ENCODE measurements at regions not wholly inside any gene's neighbourhood (a gene's known extent, or its start where the extent isn't known, plus 50 kb on each side); places are given as distances from the start of the nearest gene placed in this dataset.

- TF ChIP-seq, protein P1, sequence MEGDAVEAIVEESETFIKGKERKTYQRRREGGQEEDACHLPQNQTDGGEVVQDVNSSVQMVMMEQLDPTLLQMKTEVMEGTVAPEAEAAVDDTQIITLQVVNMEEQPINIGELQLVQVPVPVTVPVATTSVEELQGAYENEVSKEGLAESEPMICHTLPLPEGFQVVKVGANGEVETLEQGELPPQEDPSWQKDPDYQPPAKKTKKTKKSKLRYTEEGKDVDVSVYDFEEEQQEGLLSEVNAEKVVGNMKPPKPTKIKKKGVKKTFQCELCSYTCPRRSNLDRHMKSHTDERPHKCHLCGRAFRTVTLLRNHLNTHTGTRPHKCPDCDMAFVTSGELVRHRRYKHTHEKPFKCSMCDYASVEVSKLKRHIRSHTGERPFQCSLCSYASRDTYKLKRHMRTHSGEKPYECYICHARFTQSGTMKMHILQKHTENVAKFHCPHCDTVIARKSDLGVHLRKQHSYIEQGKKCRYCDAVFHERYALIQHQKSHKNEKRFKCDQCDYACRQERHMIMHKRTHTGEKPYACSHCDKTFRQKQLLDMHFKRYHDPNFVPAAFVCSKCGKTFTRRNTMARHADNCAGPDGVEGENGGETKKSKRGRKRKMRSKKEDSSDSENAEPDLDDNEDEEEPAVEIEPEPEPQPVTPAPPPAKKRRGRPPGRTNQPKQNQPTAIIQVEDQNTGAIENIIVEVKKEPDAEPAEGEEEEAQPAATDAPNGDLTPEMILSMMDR (IDR thresholded peaks at IDR 0.05; ENCODE audit: borderline replicate concordance, extremely low read depth, insufficient read depth): no peak
- Histone ChIP-seq H3K4me3 (ENCODE audit: low read length in 3 of 3) (no peak overlapping the region), H3K9me3 (ENCODE audit: control insufficient read depth in 2 of 3, insufficient read depth in 1 of 3, low read length in 3 of 3) (no peaks in the 10 kb centered on the region), H3K27ac (ENCODE audit: low read depth in 2 of 2, low read length in 2 of 2) (no peak overlapping the region), H3K27me3 (ENCODE audit: control insufficient read depth, insufficient read depth, low read length) (no peaks in the 10 kb centered on the region), H3K4me1 (ENCODE audit: control insufficient read depth in 2 of 3, insufficient read depth in 2 of 3, low read depth in 1 of 3, low read length in 3 of 3) (no peaks in the 10 kb centered on the region), H3K9ac (ENCODE audit: low read length in 3 of 3) (no peak overlapping the region), H3K36me3 (ENCODE audit: control insufficient read depth in 2 of 3, insufficient read depth in 3 of 3, low read length in 3 of 3) (no peaks in the 10 kb centered on the region)
- no peak for FAIRE-seq
- no peak for DNase-seq
- intact Hi-C loops (cut with DNase I): no loop called here
These were observed 147.2 kb upstream of the DPYD start for GRCh38 chr1:98068016-98068415.

GRCh38 chr1:98066911-98067310, 146.1 kb upstream of the DPYD start:
- FAIRE-seq: no peak
- H3K27me3 ChIP-seq (ENCODE audit: control insufficient read depth, insufficient read depth, low read length): no peaks in the 10 kb centered on the region
- intact Hi-C loops (cut with DNase I): no loop called here

DNA sequence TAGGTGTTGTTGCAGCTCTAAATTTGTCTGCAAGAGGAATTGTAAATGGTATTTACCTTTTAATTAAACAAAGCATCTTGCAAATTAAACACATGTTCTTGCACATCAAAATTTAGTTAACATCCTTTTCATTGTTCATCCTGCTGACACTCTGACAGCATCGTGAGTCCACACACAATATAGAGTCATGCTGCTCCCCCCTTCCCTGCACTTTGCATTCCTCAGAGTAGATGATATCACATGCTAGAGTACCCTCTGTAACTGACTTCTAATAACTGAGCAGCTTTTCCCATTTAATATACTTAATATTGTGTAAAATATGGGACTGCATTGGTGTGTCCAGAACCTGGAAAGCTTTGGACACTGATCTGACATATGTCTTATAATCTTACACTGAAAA, 138.8 kb upstream of the DPYD start:
- no peak overlapping the region for H3K27ac ChIP-seq (ENCODE audit: low read depth in 2 of 2, low read length in 2 of 2)
- H3K9ac ChIP-seq (ENCODE audit: low read length in 3 of 3): no peak overlapping the region
- H3K9me3 ChIP-seq (ENCODE audit: control insufficient read depth in 2 of 3, insufficient read depth in 1 of 3, low read length in 3 of 3): no peaks in the 10 kb centered on the region
- no peaks in the 10 kb centered on the region for H3K36me3 ChIP-seq (ENCODE audit: control insufficient read depth in 2 of 3, insufficient read depth in 3 of 3, low read length in 3 of 3)
- intact Hi-C loops (cut with DNase I): no loop called here
- FAIRE-seq (no peak), DNase-seq (no peak)
- H3K4me3 ChIP-seq (ENCODE audit: low read length in 3 of 3): no peak overlapping the region
- TF ChIP-seq, protein P1 (IDR thresholded peaks at IDR 0.05; ENCODE audit: borderline replicate concordance, extremely low read depth, insufficient read depth): no peak
- no peaks in the 10 kb centered on the region for H3K27me3 ChIP-seq (ENCODE audit: control insufficient read depth, insufficient read depth, low read length)
- no peaks in the 10 kb centered on the region for H3K4me1 ChIP-seq (ENCODE audit: control insufficient read depth in 2 of 3, insufficient read depth in 2 of 3, low read depth in 1 of 3, low read length in 3 of 3)

More at GRCh38 chr1:98066911-98067310, 146.1 kb upstream of the DPYD start:
- no peak for DNase-seq
- TF ChIP-seq, protein P1 (IDR thresholded peaks at IDR 0.05; ENCODE audit: borderline replicate concordance, extremely low read depth, insufficient read depth): no peak
- Histone ChIP-seq H3K4me1 (ENCODE audit: control insufficient read depth in 2 of 3, insufficient read depth in 2 of 3, low read depth in 1 of 3, low read length in 3 of 3) (no peaks in the 10 kb centered on the region), H3K9me3 (ENCODE audit: control insufficient read depth in 2 of 3, insufficient read depth in 1 of 3, low read length in 3 of 3) (no peaks in the 10 kb centered on the region), H3K4me3 (ENCODE audit: low read length in 3 of 3) (no peak overlapping the region), H3K36me3 (ENCODE audit: control insufficient read depth in 2 of 3, insufficient read depth in 3 of 3, low read length in 3 of 3) (no peaks in the 10 kb centered on the region), H3K27ac (ENCODE audit: low read depth in 2 of 2, low read length in 2 of 2) (no peak overlapping the region), H3K9ac (ENCODE audit: low read length in 3 of 3) (no peak overlapping the region)

- FAIRE-seq (no peak), DNase-seq (no peak)
- TF ChIP-seq, protein P1 (IDR thresholded peaks at IDR 0.05; ENCODE audit: borderline replicate concordance, extremely low read depth, insufficient read depth): no peak
- no peak overlapping the region for H3K27ac ChIP-seq (ENCODE audit: low read depth in 2 of 2, low read length in 2 of 2)
- H3K9me3 ChIP-seq (ENCODE audit: control insufficient read depth in 2 of 3, insufficient read depth in 1 of 3, low read length in 3 of 3): no peaks in the 10 kb centered on the region
- peaks cover 0 to 4% (median 0%) of the 10 kb centered on the region in 3 donors for H3K4me1 ChIP-seq (ENCODE audit: control insufficient read depth in 2 of 3, insufficient read depth in 2 of 3, low read depth in 1 of 3, low read length in 3 of 3)
- no peaks in the 10 kb centered on the region for H3K27me3 ChIP-seq (ENCODE audit: control insufficient read depth, insufficient read depth, low read length)
- no peaks in the 10 kb centered on the region for H3K36me3 ChIP-seq (ENCODE audit: control insufficient read depth in 2 of 3, insufficient read depth in 3 of 3, low read length in 3 of 3)
- H3K4me3 ChIP-seq (ENCODE audit: low read length in 3 of 3): no peak overlapping the region
- no peak overlapping the region for H3K9ac ChIP-seq (ENCODE audit: low read length in 3 of 3)
- intact Hi-C loops (cut with DNase I): no loop called here
These were observed 137.8 kb upstream of the DPYD start for GRCh38 chr1:98058676-98059075.

Measured in kidney (tissue), 13 donors.